ENCODE measurements at regions not wholly inside any gene's neighbourhood (a gene's known extent, or its start where the extent isn't known, plus 50 kb on each side); places are given as distances from the start of the nearest gene placed in this dataset.
"Not testable (repeated sequence)": the region's sequence is repeated elsewhere in the genome, so short reads cannot be mapped to it uniquely, and the experiment has no call there.

DNA sequence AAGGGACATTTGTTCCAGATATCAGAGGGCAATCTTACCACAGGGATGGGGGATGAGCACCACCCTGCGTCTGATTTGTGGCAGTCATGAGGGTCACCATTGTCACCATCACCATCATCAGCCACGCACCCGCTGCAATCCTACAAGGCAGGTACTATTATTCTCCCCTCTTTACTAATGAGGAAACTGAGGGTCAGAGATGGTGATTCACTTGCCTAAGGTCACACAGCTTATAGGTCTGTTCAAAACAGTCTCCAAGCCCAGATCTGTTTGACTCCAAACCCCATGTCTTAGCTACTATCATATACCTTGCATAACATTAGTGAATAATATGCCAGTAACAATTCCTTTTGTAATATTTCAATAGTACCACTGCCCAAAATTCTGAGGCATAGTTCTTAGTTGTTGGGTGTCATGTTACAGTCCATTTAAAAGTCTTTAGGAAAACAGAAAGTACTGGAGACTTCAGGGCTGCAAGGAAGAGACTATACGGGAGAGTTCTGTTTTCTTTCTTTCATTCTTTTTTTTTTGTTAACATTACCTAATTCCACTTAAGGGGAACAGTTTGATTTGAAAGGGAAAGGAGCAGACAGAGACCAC, 166.4 kb downstream of the C16orf95 start:
- Histone ChIP-seq H3K9me3 (replicated peaks in 1 of 2; ENCODE audit: control insufficient read depth in 2 of 2, insufficient read depth in 1 of 2, low read depth in 1 of 2, low read length in 2 of 2) (peaks cover 0 to 3% of the 10 kb centered on the region in 2 donors), H3K4ac (ENCODE audit: low read length) (peak overlapping the region; percentile 17), H2AK5ac (ENCODE audit: low read depth, low read length) (no peak overlapping the region), H2AFZ (ENCODE audit: low read length) (no peak overlapping the region), H3K18ac (ENCODE audit: low read length) (peak overlapping the region; percentile 13), H3K4me1 (ENCODE audit: control insufficient read depth in 2 of 2, insufficient read depth in 1 of 2, low read depth in 1 of 2, low read length in 2 of 2) (no peaks in the 10 kb centered on the region), H3K4me3 (ENCODE audit: low read length in 2 of 2) (no peak overlapping the region), H4K91ac (ENCODE audit: low read depth, low read length, poor library complexity) (no peak overlapping the region), H2BK5ac (ENCODE audit: low read length) (no peak overlapping the region), H3K23ac (ENCODE audit: low read depth, low read length, poor library complexity) (no peak overlapping the region), H3K9ac (ENCODE audit: low read depth, low read length, poor library complexity) (no peak overlapping the region), H4K8ac (ENCODE audit: low read depth, low read length) (no peak overlapping the region), H3K4me2 (ENCODE audit: insufficient read depth, low read length, poor library complexity, severe bottlenecking) (no peak overlapping the region), H3K79me1 (ENCODE audit: low read depth, low read length) (no peaks in the 10 kb centered on the region), H3K27me3 (ENCODE audit: control insufficient read depth in 3 of 3, insufficient read depth in 3 of 3, low read depth in 1 of 3, low read length in 3 of 3) (no peaks in the 10 kb centered on the region), H3K36me3 (replicated peaks in 1 of 2; ENCODE audit: control insufficient read depth in 2 of 2, insufficient read depth in 2 of 2, low read length in 2 of 2) (no peaks in the 10 kb centered on the region), H2BK12ac (ENCODE audit: low read length) (no peak overlapping the region), H2BK120ac (ENCODE audit: low read depth, low read length) (no peak overlapping the region), H3K14ac (ENCODE audit: low read length) (no peak overlapping the region), H3K27ac (replicated peaks; ENCODE audit: low read length) (no peak overlapping the region), H2BK15ac (ENCODE audit: low read length) (no peak overlapping the region)
- WGBS, 2 donors (ENCODE audit: extremely low coverage in 2 of 2, insufficient read length in 2 of 2, insufficient replicate concordance in 1 of 2) = no CpG with 5 or more reads among the region's 4 CpGs
- DNase-seq (ENCODE audit: low spot score) = no peak

DNA sequence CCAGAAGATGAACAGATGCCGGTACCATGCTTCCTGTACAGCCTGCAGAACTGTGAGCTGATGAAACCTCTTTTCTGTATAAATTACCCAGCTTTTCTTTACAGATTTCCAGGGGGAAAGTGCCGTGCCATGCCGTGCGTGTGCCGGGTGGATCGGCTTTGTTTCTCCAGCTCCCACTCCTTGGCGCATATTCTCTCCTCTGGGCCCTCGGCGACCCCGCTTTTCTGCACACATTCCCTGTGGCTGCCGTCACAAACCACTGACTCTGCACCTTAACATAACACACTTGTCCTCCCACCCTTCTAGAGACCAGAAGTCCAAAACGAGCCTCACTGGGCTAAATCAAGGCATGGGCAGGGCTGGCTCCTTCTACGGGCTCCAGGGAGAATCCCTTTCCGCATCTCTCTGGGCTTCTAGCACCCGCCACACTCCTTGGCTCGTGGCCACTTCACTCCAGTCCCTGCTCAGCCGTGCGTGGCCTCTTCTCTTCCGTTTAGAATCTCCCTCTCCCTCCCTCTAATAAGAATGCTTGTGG, 164.9 kb downstream of the C16orf95 start:
- H2BK12ac ChIP-seq (ENCODE audit: low read length) = no peak overlapping the region
- no peak overlapping the region for H3K4me3 ChIP-seq (ENCODE audit: low read length in 2 of 2)
- peak overlapping the region; percentile 13 for H3K18ac ChIP-seq (ENCODE audit: low read length)
- no peak overlapping the region for H3K4me2 ChIP-seq (ENCODE audit: insufficient read depth, low read length, poor library complexity, severe bottlenecking)
- peaks cover 0 to 1% of the 10 kb centered on the region in 2 donors for H3K9me3 ChIP-seq (replicated peaks in 1 of 2; ENCODE audit: control insufficient read depth in 2 of 2, insufficient read depth in 1 of 2, low read depth in 1 of 2, low read length in 2 of 2)
- peak overlapping the region; percentile 6 for H3K23ac ChIP-seq (ENCODE audit: low read depth, low read length, poor library complexity)
- H2AK5ac ChIP-seq (ENCODE audit: low read depth, low read length) = no peak overlapping the region
- no peak overlapping the region for H2BK5ac ChIP-seq (ENCODE audit: low read length)
- DNase-seq (ENCODE audit: low spot score) = no peak
- no peak overlapping the region for H4K91ac ChIP-seq (ENCODE audit: low read depth, low read length, poor library complexity)
- no CpG with 5 or more reads among the region's 19 CpGs for WGBS, 2 donors (ENCODE audit: extremely low coverage in 2 of 2, insufficient read length in 2 of 2, insufficient replicate concordance in 1 of 2)
- no peaks in the 10 kb centered on the region for H3K36me3 ChIP-seq (replicated peaks in 1 of 2; ENCODE audit: control insufficient read depth in 2 of 2, insufficient read depth in 2 of 2, low read length in 2 of 2)
- no peaks in the 10 kb centered on the region for H3K4me1 ChIP-seq (ENCODE audit: control insufficient read depth in 2 of 2, insufficient read depth in 1 of 2, low read depth in 1 of 2, low read length in 2 of 2)
- no peaks in the 10 kb centered on the region for H3K79me1 ChIP-seq (ENCODE audit: low read depth, low read length)
- no peak overlapping the region for H3K27ac ChIP-seq (replicated peaks; ENCODE audit: low read length)
- H3K27me3 ChIP-seq (ENCODE audit: control insufficient read depth in 3 of 3, insufficient read depth in 3 of 3, low read depth in 1 of 3, low read length in 3 of 3) = no peaks in the 10 kb centered on the region
- no peak overlapping the region for H3K9ac ChIP-seq (ENCODE audit: low read depth, low read length, poor library complexity)
- no peak overlapping the region for H3K14ac ChIP-seq (ENCODE audit: low read length)
- H2BK120ac ChIP-seq (ENCODE audit: low read depth, low read length) = no peak overlapping the region
- no peak overlapping the region for H3K4ac ChIP-seq (ENCODE audit: low read length)
- no peak overlapping the region for H4K8ac ChIP-seq (ENCODE audit: low read depth, low read length)
- H2BK15ac ChIP-seq (ENCODE audit: low read length) = no peak overlapping the region
- H2AFZ ChIP-seq (ENCODE audit: low read length) = no peak overlapping the region

DNA sequence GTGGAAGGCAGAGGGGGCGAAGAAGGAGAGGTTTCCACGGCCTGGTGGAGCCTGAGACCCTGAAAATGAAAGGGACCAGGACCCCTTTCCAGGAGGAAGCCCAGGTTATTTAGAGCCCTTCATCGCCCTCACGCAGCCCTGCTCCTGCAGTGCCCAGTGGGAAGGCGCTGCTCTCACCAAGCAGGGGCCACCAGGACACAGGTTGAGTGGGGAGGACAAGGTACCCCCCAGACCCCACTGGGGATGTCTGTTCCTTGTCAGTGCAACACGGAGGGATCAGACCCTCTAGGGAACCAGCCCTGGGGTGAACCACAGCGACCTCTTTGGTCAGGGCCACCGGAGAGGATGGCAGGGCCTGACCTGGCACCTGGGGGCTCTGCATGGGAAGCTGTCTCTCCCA, 163.9 kb downstream of the C16orf95 start:
- Histone ChIP-seq H2BK120ac (ENCODE audit: low read depth, low read length) (no peak overlapping the region), H3K4me3 (ENCODE audit: low read length in 2 of 2) (no peak overlapping the region), H3K9me3 (replicated peaks in 1 of 2; ENCODE audit: control insufficient read depth in 2 of 2, insufficient read depth in 1 of 2, low read depth in 1 of 2, low read length in 2 of 2) (peaks cover 0 to 1% of the 10 kb centered on the region in 2 donors), H3K23ac (ENCODE audit: low read depth, low read length, poor library complexity) (no peak overlapping the region), H4K91ac (ENCODE audit: low read depth, low read length, poor library complexity) (no peak overlapping the region), H2BK15ac (ENCODE audit: low read length) (no peak overlapping the region), H3K18ac (ENCODE audit: low read length) (no peak overlapping the region), H3K4ac (ENCODE audit: low read length) (no peak overlapping the region), H3K27me3 (ENCODE audit: control insufficient read depth in 3 of 3, insufficient read depth in 3 of 3, low read depth in 1 of 3, low read length in 3 of 3) (no peaks in the 10 kb centered on the region), H3K14ac (ENCODE audit: low read length) (no peak overlapping the region), H3K36me3 (replicated peaks in 1 of 2; ENCODE audit: control insufficient read depth in 2 of 2, insufficient read depth in 2 of 2, low read length in 2 of 2) (no peaks in the 10 kb centered on the region), H3K4me1 (ENCODE audit: control insufficient read depth in 2 of 2, insufficient read depth in 1 of 2, low read depth in 1 of 2, low read length in 2 of 2) (no peaks in the 10 kb centered on the region), H3K79me1 (ENCODE audit: low read depth, low read length) (no peaks in the 10 kb centered on the region), H4K8ac (ENCODE audit: low read depth, low read length) (no peak overlapping the region), H2BK12ac (ENCODE audit: low read length) (no peak overlapping the region), H2AFZ (ENCODE audit: low read length) (no peak overlapping the region), H3K4me2 (ENCODE audit: insufficient read depth, low read length, poor library complexity, severe bottlenecking) (no peak overlapping the region), H2AK5ac (ENCODE audit: low read depth, low read length) (no peak overlapping the region), H2BK5ac (ENCODE audit: low read length) (no peak overlapping the region), H3K27ac (replicated peaks; ENCODE audit: low read length) (no peak overlapping the region), H3K9ac (ENCODE audit: low read depth, low read length, poor library complexity) (no peak overlapping the region)
- whole genome bisulfite sequencing, 2 donors (ENCODE audit: extremely low coverage in 2 of 2, insufficient read length in 2 of 2, insufficient replicate concordance in 1 of 2) = no CpG with 5 or more reads among the region's 8 CpGs
- no peak for DNase-seq (ENCODE audit: low spot score)

DNA sequence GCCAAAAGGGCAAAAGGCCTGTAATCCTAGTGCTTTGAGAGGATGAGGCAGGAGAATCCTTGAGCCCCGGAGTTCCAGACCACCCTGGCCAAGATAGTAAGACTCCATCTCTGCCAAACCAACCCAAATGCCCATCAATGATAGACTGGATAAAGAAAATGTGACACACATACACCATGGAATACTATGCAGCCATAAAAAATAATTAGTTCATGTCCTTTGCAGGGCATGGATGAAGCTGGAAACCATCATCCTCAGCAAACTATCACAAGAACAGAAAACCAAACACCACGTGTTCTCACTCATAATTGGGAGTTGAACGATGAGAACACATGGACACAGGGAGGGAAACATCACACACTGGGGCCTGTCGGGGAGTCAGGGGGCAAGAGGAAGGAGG, 161.9 kb downstream of the C16orf95 start:
- H3K9me3 ChIP-seq (replicated peaks in 1 of 2; ENCODE audit: control insufficient read depth in 2 of 2, insufficient read depth in 1 of 2, low read depth in 1 of 2, low read length in 2 of 2); H3K9ac ChIP-seq (ENCODE audit: low read depth, low read length, poor library complexity); H2AK5ac ChIP-seq (ENCODE audit: low read depth, low read length); H3K4me1 ChIP-seq (ENCODE audit: control insufficient read depth in 2 of 2, insufficient read depth in 1 of 2, low read depth in 1 of 2, low read length in 2 of 2); H3K18ac ChIP-seq (ENCODE audit: low read length); H3K27me3 ChIP-seq (ENCODE audit: control insufficient read depth in 3 of 3, insufficient read depth in 3 of 3, low read depth in 1 of 3, low read length in 3 of 3); H3K4me3 ChIP-seq (ENCODE audit: low read length in 2 of 2); H2BK12ac ChIP-seq (ENCODE audit: low read length); H2BK120ac ChIP-seq (ENCODE audit: low read depth, low read length); H2AFZ ChIP-seq (ENCODE audit: low read length); H3K23ac ChIP-seq (ENCODE audit: low read depth, low read length, poor library complexity); H4K8ac ChIP-seq (ENCODE audit: low read depth, low read length); H3K27ac ChIP-seq (replicated peaks; ENCODE audit: low read length); H2BK5ac ChIP-seq (ENCODE audit: low read length); DNase-seq (ENCODE audit: low spot score); H3K36me3 ChIP-seq (replicated peaks in 1 of 2; ENCODE audit: control insufficient read depth in 2 of 2, insufficient read depth in 2 of 2, low read length in 2 of 2); H3K79me1 ChIP-seq (ENCODE audit: low read depth, low read length); H2BK15ac ChIP-seq (ENCODE audit: low read length); H3K4ac ChIP-seq (ENCODE audit: low read length); H3K14ac ChIP-seq (ENCODE audit: low read length); H3K4me2 ChIP-seq (ENCODE audit: insufficient read depth, low read length, poor library complexity, severe bottlenecking); H4K91ac ChIP-seq (ENCODE audit: low read depth, low read length, poor library complexity): not testable (repeated sequence)
- no CpG with 5 or more reads among the region's 4 CpGs for WGBS, 2 donors (ENCODE audit: extremely low coverage in 2 of 2, insufficient read length in 2 of 2, insufficient replicate concordance in 1 of 2)
